ENCODE measurements at regions not wholly inside any gene's neighbourhood (a gene's known extent, or its start where the extent isn't known, plus 50 kb on each side); places are given as distances from the start of the nearest gene placed in this dataset.

GRCh38 chr5:5558638-5559527 is 136.4 kb downstream of the ICE1 start:
- TF ChIP-seq, protein P1, sequence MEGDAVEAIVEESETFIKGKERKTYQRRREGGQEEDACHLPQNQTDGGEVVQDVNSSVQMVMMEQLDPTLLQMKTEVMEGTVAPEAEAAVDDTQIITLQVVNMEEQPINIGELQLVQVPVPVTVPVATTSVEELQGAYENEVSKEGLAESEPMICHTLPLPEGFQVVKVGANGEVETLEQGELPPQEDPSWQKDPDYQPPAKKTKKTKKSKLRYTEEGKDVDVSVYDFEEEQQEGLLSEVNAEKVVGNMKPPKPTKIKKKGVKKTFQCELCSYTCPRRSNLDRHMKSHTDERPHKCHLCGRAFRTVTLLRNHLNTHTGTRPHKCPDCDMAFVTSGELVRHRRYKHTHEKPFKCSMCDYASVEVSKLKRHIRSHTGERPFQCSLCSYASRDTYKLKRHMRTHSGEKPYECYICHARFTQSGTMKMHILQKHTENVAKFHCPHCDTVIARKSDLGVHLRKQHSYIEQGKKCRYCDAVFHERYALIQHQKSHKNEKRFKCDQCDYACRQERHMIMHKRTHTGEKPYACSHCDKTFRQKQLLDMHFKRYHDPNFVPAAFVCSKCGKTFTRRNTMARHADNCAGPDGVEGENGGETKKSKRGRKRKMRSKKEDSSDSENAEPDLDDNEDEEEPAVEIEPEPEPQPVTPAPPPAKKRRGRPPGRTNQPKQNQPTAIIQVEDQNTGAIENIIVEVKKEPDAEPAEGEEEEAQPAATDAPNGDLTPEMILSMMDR (IDR thresholded peaks at IDR 0.05) = no peak
- no peak for TF ChIP-seq POLR2AphosphoS5 (IDR thresholded peaks at IDR 0.05)
- TF ChIP-seq POLR2A (IDR thresholded peaks at IDR 0.05; ENCODE audit: low read depth) = no peak
